ENCODE measurements at regions not wholly inside any gene's neighbourhood (a gene's known extent, or its start where the extent isn't known, plus 50 kb on each side); places are given as distances from the start of the nearest gene placed in this dataset.

DNA sequence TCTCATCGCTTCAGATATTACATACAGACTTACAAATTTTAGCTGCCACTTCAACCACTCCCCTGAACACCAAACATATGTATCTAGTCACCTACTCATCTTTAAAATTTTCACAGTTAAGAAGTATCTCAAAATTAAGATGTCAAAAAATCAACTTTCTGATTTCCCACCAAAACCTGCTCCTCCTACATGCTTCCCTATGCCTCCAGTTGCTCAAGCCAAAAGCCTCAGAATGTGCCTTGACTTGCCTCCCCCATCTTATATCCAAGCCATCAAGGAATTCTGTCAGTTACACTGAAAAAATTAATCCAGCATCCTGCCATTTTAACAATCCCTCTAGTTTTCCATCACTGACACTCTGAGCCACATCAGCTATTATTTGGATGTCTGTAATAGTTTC is 85.0 kb downstream of the SPRY2 start:
- TF ChIP-seq, protein P1, sequence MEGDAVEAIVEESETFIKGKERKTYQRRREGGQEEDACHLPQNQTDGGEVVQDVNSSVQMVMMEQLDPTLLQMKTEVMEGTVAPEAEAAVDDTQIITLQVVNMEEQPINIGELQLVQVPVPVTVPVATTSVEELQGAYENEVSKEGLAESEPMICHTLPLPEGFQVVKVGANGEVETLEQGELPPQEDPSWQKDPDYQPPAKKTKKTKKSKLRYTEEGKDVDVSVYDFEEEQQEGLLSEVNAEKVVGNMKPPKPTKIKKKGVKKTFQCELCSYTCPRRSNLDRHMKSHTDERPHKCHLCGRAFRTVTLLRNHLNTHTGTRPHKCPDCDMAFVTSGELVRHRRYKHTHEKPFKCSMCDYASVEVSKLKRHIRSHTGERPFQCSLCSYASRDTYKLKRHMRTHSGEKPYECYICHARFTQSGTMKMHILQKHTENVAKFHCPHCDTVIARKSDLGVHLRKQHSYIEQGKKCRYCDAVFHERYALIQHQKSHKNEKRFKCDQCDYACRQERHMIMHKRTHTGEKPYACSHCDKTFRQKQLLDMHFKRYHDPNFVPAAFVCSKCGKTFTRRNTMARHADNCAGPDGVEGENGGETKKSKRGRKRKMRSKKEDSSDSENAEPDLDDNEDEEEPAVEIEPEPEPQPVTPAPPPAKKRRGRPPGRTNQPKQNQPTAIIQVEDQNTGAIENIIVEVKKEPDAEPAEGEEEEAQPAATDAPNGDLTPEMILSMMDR (conservative IDR thresholded peaks at IDR 0.05; ENCODE audit: low read depth, low read length), result no peak
- TF ChIP-seq MAZ (IDR thresholded peaks at IDR 0.05; ENCODE audit: borderline replicate concordance, low read depth, low read length) (no peak), POLR2A (IDR thresholded peaks at IDR 0.05; ENCODE audit: low read depth, low read length) (no peak), FOS (IDR thresholded peaks at IDR 0.05; ENCODE audit: low read depth, low read length) (no peak), MXI1 (IDR thresholded peaks at IDR 0.05; ENCODE audit: borderline replicate concordance, low read depth, low read length) (no peak), CHD1 (IDR thresholded peaks at IDR 0.05; ENCODE audit: low read depth, low read length) (no peak), RAD21 (IDR thresholded peaks at IDR 0.05; ENCODE audit: low read length) (no peak), RCOR1 (IDR thresholded peaks at IDR 0.05; ENCODE audit: insufficient replicate concordance, low read length) (no peak), MAFK (IDR thresholded peaks at IDR 0.05; ENCODE audit: low read depth, low read length) (no peak), RFX5 (IDR thresholded peaks at IDR 0.05; ENCODE audit: low read depth, low read length) (no peak), BHLHE40 (IDR thresholded peaks at IDR 0.05; ENCODE audit: low read depth, low read length) (no peak)
- TF ChIP-seq, protein P2, sequence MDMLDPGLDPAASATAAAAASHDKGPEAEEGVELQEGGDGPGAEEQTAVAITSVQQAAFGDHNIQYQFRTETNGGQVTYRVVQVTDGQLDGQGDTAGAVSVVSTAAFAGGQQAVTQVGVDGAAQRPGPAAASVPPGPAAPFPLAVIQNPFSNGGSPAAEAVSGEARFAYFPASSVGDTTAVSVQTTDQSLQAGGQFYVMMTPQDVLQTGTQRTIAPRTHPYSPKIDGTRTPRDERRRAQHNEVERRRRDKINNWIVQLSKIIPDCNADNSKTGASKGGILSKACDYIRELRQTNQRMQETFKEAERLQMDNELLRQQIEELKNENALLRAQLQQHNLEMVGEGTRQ (IDR thresholded peaks at IDR 0.05; ENCODE audit: low read depth, low read length), result no peak
- TF ChIP-seq, protein P3, sequence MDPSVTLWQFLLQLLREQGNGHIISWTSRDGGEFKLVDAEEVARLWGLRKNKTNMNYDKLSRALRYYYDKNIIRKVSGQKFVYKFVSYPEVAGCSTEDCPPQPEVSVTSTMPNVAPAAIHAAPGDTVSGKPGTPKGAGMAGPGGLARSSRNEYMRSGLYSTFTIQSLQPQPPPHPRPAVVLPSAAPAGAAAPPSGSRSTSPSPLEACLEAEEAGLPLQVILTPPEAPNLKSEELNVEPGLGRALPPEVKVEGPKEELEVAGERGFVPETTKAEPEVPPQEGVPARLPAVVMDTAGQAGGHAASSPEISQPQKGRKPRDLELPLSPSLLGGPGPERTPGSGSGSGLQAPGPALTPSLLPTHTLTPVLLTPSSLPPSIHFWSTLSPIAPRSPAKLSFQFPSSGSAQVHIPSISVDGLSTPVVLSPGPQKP (IDR thresholded peaks at IDR 0.05; ENCODE audit: borderline replicate concordance, low read depth, low read length), result no peak

Measured in IMR-90 (cell line).